ENCODE measurements at regions not wholly inside any gene's neighbourhood (a gene's known extent, or its start where the extent isn't known, plus 50 kb on each side); places are given as distances from the start of the nearest gene placed in this dataset.

GRCh38 chr18:8901019-8901418 lies 195.7 kb downstream of the MTCL1 start:
- no peaks in the 10 kb centered on the region for H3K4me1 ChIP-seq (ENCODE audit: control insufficient read depth in 4 of 4, insufficient read depth in 4 of 4, low read length in 3 of 4)
- H3K27ac ChIP-seq (ENCODE audit: low read depth in 1 of 2, low read length in 2 of 2), result no peak overlapping the region
- no peaks in the 10 kb centered on the region for H3K36me3 ChIP-seq (ENCODE audit: control insufficient read depth in 4 of 4, insufficient read depth in 3 of 4, low read depth in 1 of 4, low read length in 3 of 4)
- H3K4me3 ChIP-seq (ENCODE audit: low read depth in 1 of 3, low read length in 3 of 3), result no peak overlapping the region
- no peaks in the 10 kb centered on the region for H3K27me3 ChIP-seq (ENCODE audit: control insufficient read depth in 4 of 4, insufficient read depth in 4 of 4, low read length in 3 of 4)
- 92% methylated on average over 2 of the region's 2 CpGs for WGBS
- no peaks in the 10 kb centered on the region for H3K9me3 ChIP-seq (ENCODE audit: control insufficient read depth in 4 of 4, low read length in 3 of 4)
- no peak for DNase-seq (ENCODE audit: low spot score)
- no peak overlapping the region for H3K9ac ChIP-seq (ENCODE audit: low read depth in 1 of 2, low read length in 2 of 2)
- TF ChIP-seq NR2F2 (IDR thresholded peaks at IDR 0.05), result no peak
- TF ChIP-seq, protein P1, sequence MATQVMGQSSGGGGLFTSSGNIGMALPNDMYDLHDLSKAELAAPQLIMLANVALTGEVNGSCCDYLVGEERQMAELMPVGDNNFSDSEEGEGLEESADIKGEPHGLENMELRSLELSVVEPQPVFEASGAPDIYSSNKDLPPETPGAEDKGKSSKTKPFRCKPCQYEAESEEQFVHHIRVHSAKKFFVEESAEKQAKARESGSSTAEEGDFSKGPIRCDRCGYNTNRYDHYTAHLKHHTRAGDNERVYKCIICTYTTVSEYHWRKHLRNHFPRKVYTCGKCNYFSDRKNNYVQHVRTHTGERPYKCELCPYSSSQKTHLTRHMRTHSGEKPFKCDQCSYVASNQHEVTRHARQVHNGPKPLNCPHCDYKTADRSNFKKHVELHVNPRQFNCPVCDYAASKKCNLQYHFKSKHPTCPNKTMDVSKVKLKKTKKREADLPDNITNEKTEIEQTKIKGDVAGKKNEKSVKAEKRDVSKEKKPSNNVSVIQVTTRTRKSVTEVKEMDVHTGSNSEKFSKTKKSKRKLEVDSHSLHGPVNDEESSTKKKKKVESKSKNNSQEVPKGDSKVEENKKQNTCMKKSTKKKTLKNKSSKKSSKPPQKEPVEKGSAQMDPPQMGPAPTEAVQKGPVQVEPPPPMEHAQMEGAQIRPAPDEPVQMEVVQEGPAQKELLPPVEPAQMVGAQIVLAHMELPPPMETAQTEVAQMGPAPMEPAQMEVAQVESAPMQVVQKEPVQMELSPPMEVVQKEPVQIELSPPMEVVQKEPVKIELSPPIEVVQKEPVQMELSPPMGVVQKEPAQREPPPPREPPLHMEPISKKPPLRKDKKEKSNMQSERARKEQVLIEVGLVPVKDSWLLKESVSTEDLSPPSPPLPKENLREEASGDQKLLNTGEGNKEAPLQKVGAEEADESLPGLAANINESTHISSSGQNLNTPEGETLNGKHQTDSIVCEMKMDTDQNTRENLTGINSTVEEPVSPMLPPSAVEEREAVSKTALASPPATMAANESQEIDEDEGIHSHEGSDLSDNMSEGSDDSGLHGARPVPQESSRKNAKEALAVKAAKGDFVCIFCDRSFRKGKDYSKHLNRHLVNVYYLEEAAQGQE (IDR thresholded peaks at IDR 0.05), result no peak

- DNase-seq (ENCODE audit: low spot score), result no peak
- Histone ChIP-seq H3K27me3 (ENCODE audit: control insufficient read depth in 4 of 4, insufficient read depth in 4 of 4, low read length in 3 of 4) (no peaks in the 10 kb centered on the region), H3K9me3 (ENCODE audit: control insufficient read depth in 4 of 4, low read length in 3 of 4) (no peaks in the 10 kb centered on the region), H3K36me3 (ENCODE audit: control insufficient read depth in 4 of 4, insufficient read depth in 3 of 4, low read depth in 1 of 4, low read length in 3 of 4) (no peaks in the 10 kb centered on the region), H3K27ac (ENCODE audit: low read depth in 1 of 2, low read length in 2 of 2) (no peak overlapping the region), H3K4me1 (ENCODE audit: control insufficient read depth in 4 of 4, insufficient read depth in 4 of 4, low read length in 3 of 4) (no peaks in the 10 kb centered on the region), H3K4me3 (ENCODE audit: low read depth in 1 of 3, low read length in 3 of 3) (no peak overlapping the region), H3K9ac (ENCODE audit: low read depth in 1 of 2, low read length in 2 of 2) (no peak overlapping the region)
- TF ChIP-seq HNF4G (IDR thresholded peaks at IDR 0.05) (no peak), GABPA (IDR thresholded peaks at IDR 0.05 in 1 of 2, conservative IDR thresholded peaks at IDR 0.05 in 1 of 2) (no peak), HNF4A (conservative IDR thresholded peaks at IDR 0.05) (no peak), JUND (IDR thresholded peaks at IDR 0.05) (no peak), NR2F2 (IDR thresholded peaks at IDR 0.05) (no peak), SP1 (IDR thresholded peaks at IDR 0.05) (no peak), CTCF (IDR thresholded peaks at IDR 0.05; ENCODE audit: low read depth, low read length, missing input control) (no peak), RXRA (IDR thresholded peaks at IDR 0.05) (no peak), FOXA1 (IDR thresholded peaks at IDR 0.05) (no peak), RAD21 (IDR thresholded peaks at IDR 0.05) (no peak)
- TF ChIP-seq, protein P2, sequence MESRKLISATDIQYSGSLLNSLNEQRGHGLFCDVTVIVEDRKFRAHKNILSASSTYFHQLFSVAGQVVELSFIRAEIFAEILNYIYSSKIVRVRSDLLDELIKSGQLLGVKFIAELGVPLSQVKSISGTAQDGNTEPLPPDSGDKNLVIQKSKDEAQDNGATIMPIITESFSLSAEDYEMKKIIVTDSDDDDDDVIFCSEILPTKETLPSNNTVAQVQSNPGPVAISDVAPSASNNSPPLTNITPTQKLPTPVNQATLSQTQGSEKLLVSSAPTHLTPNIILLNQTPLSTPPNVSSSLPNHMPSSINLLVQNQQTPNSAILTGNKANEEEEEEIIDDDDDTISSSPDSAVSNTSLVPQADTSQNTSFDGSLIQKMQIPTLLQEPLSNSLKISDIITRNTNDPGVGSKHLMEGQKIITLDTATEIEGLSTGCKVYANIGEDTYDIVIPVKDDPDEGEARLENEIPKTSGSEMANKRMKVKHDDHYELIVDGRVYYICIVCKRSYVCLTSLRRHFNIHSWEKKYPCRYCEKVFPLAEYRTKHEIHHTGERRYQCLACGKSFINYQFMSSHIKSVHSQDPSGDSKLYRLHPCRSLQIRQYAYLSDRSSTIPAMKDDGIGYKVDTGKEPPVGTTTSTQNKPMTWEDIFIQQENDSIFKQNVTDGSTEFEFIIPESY (IDR thresholded peaks at IDR 0.05), result no peak
Observed at GRCh38 chr18:8904316-8904715, 198.2 kb upstream of the NDUFV2 start.
